ENCODE measurements at regions not wholly inside any gene's neighbourhood (a gene's known extent, or its start where the extent isn't known, plus 50 kb on each side); places are given as distances from the start of the nearest gene placed in this dataset.

DNA sequence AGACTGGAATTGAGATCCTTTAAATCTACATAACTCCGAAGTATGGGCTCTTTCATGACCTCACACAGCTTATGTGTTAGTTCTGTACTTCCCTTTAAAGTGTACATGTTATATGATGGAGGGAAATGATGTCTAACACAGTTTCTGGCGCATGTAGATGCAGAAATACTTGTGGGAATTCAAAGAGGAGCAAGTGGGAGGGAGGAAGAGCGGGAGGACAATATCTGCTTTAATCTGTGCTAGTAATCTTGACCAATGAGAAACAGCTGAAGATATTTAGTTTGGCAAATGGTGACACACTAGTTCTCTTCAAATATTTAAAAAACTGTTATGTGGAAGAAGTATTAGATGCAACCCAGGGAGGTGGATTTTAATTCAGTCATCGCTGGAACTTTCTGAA, 62.9 kb upstream of the PLEKHG1 start:
- intact Hi-C loops (cut with micrococcal nuclease) = no loop called here

DNA sequence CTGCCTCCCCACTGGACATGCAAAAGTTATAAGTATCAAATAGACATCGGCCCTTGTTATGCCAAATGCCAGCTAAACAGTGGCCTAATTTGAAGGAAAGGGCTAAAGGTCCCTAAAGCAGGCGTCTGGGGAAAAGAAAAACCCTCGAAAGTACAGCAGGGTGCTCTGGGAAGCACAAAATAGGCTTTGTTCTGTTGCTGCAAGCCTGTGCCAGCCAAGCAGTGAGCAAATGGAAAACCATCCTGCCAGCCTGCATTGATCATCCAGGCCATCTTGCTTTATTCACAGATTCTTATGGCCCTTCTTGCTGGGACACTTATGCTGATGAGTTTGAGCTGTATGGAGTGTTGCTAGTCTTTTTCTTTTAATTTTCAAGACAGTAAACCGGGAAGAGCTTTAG, 62.2 kb upstream of the PLEKHG1 start:
- intact Hi-C loops (cut with micrococcal nuclease) = no loop called here

DNA sequence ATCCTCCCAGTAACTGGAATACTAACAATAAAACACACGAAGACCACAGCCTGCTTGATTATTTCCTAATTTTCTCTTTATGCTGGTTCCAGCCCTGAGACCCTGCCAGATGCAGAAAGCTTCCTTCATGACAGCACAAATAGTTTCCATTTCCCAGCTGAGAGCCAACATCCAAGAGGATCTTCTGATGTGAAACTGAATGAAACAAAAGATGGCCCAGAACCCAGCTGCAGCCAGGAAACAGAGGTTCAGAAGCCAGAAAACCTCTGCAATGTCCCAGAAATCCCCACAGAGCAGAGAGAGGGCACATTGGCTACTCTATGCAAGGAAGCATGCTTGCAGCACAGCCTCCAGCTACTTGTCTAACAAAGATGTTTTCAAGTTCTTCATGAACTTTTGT, 61.8 kb upstream of the PLEKHG1 start:
- intact Hi-C loops (cut with micrococcal nuclease) = no loop called here

DNA sequence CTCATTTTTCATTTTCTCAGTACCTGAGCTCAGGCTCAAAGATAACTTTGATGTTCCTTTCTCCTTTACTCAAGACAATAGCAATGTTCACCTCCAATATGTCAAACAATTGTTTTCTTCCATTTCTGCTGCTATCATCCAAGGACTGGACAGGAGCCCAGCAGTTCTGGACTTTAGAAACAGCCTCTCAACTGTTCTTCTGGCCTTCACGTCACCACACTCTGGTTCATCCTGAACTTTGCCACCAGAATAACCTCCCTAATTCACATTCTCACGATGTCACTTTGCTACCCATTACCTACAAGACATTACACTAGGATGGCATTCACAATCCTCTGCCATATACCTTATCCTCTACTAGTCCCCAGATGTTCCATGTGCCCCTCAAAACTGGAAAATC, 60.6 kb upstream of the PLEKHG1 start:
- intact Hi-C loops (cut with micrococcal nuclease) = no loop called here

DNA sequence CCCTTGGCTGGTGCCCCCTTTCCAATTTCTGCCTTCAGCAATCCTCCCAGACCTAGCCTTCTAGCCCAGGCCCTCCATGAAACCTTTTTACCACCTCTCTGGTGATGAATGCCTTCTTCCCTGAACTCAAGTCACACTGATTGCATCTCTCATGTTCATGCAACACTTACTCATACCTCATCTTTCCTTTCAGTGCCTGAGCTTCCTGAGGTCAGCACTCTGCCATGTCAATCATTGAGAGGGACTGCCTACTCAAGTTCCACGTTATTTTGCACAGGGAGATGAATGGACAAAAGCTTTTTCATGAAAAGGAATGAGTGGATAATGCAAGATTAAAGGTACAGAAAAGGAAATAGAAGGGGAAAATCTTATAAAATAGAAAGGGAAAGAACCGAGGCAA, 60.1 kb upstream of the PLEKHG1 start:
- intact Hi-C loops (cut with micrococcal nuclease) = no loop called here

DNA sequence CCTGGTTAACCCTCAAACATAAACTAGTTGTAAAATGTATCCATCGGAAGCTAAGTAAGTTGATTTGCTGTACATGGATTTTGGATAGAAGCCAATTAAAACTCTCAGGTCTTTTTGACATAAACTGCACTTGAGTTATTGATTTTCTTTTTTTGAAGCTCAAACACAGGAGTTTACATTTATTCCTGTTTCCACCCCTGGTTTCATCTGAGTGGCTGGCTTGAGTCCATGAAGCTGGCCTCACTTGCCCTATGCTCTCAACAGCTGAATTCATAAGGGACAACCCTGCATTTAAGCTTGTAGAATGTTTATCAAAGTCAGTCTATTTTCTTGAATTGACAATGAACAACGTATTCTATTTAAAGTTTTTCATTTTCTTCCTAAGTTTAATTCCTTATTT, 58.1 kb upstream of the PLEKHG1 start:
- intact Hi-C loops (cut with micrococcal nuclease) = no loop called here

DNA sequence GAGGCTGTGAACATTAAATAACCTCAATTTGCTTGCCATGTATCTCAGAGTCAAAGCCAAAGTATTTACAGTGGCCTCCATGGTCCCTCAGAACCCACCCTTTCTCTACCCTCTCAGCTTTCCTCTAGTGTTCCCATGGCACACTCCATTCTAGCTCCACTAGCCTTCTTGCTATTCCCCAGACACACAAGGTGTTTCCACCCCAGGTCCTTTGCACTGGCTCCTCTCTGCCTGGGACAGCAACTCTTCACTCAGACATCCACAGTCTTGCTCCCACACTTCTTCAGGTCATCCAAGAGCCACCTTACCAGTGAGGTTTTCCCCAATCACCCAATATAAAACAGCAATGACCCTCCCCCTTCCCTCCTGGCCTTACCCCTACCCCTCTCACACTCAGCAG, 56.5 kb upstream of the PLEKHG1 start:
- intact Hi-C loops (cut with micrococcal nuclease) = no loop called here

DNA sequence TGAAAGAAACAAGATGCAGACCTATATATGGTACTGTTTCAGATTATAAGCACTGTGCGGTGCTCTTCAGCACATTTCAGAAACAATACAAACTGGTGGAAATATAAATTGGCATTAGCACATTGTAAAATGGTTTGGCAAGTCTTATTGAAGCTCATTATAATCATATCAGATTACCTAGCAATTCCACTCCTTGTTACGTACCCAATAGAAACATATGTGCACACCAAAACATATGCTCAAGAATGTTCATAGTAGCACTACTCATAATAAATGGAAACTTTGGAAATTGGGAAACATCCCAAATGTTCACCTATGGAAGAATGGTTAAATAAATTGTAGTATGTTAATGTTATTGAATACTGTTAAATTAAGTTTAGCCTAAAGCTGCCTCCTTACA, 54.9 kb upstream of the PLEKHG1 start:
- intact Hi-C loops (cut with micrococcal nuclease) = no loop called here

DNA sequence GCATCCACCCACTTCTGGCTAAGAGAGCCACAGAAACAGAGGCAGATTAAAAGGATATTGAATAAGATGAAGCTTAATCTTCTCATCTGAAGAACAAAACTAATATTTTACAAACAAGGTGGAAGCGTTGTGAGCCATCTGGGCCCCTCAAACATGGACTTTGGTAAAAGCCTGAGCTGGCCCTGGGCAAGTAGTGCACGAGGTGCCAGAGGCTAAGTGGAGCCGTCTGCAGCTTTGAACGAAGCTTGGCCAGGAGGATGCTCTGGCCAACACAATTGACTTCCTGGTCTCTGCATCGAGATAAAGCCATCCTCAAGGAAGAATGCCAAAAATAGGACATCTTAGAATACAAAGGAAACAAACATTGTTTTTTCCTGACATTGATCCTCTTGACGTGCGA, 53.2 kb upstream of the PLEKHG1 start:
- intact Hi-C loops (cut with micrococcal nuclease) = no loop called here

DNA sequence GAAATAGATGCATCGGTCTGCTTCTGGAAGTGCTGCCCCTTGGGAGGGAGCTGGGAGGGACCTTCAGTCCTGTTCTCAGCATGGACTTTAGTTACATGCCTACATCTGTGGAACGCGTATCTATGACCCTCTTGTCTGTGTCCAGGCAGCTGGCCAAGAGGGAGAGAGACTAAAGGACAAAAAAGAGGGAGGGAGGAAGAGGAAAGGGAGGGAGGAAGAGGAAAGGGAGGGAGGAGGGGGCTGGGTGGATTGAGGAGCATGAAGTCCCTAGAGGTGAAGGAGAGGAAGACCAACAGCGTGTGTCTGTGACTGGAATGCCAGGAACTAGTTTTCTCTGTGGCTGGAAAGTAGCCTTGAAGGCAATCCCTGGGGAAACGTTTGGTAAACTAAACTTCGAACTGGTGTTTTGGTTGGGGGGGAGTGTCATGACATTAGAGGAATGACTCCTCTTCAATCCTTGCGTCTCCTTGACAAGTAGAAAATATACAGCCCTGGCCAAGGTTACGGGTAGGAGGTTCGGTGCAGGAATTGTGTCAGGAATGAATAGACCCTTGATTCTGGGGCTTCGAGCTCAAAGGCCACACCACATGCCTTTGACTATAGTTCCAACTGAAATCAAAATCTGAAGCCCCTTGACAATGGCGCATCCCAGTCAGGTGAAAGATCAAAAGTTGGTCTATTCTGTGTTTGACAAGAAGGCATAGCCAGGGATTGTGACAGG, 52.0 kb upstream of the PLEKHG1 start:
- intact Hi-C loops (cut with micrococcal nuclease) = no loop called here

DNA sequence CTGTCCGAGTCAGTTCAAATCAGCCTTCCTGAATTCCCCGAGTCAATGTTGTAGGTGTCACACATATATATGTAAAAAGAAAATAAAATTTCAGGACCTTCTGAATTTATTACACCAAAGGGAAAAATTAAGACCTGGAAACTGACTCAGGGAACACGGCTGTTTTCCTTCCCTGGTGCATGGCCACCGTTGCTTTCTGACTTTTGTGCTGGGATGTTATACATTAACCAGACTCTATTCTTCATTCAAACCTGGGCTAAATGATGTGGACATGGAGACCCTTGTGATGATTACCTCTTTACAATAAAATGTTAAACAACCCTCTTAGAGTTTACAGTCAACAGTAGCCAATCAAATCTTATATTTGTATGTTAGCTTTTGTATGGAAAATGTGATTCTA, 51.4 kb upstream of the PLEKHG1 start:
- intact Hi-C loops (cut with micrococcal nuclease) = no loop called here

DNA sequence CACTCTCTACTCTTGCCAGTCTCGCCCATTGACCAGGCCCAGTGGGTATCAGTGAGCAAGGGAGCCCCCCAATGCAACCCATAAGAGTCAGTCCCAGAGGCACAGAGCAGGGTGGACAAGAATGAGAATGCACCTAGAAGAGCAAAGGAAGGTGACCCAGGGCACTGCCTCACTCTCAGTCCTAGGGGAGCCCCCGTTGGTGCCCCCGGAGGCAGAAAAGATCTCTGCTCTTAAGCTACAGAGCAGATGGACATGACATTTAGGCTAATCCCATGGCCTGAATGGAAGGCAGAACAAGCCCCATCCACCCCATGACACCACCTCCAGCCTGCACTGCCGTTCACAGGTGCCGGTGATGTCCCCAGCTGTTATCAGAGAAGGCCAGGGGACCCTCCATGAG, 50.7 kb upstream of the PLEKHG1 start:
- intact Hi-C loops (cut with micrococcal nuclease) = no loop called here

DNA sequence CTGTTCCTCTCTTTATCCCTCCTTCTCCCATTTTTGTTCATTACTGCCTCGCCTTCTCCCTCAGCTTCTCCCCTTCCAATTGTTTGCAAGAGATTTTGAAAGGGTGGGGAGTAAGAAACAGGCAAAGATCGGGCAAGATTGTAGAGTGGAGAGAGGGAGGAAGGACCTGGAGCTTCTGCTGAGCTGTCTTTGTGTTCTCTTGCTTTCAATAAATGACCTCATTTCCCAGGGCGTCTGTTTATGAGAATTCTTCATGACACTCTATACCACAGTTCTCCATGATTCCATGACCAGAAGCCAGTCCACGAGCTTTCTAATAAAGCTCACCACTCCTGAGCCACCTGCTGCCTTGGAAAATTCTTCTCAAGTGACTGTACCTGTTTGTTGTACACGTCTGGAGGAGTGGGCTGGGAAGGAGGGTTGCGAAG, 50.0 kb upstream of the PLEKHG1 start:
- intact Hi-C loops (cut with micrococcal nuclease) = no loop called here
